GM19467 (cell line): ENCODE measurements at regions not wholly inside any gene's neighbourhood (a gene's known extent, or its start where the extent isn't known, plus 50 kb on each side); places are given as distances from the start of the nearest gene placed in this dataset.
"Not testable (repeated sequence)": the region's sequence is repeated elsewhere in the genome, so short reads cannot be mapped to it uniquely, and the experiment has no call there.

Source experiments
- ATAC-seq: cut with Tn5 transposase; IDR thresholded peaks from one replicate; pipeline ENCODE4 v1.9.1; 2021; ENCODE audit warnings: mild to moderate bottlenecking, moderate library complexity; ENCODE audit not compliant: unreplicated experiment

DNA sequence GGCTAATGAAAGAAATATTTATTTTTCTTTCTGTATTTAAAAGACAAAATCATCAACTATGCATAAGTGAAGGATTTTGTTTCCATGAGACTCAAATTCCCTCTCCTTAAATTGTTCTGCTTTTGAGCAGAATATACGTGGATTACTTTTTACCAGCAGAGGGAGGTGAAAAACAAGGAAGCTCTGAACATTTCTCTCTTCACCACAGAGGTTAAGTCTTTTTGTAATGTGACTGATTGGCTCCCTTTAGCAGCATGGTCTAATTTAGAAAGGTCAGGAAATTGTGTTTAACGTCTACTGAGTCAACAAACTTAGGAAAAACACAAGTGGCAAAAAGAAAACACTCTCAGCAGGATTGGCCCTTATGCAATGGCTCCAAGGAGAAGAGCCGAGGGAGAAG lies 55.1 kb upstream of the F9 start:
- ATAC-seq: no peak

DNA sequence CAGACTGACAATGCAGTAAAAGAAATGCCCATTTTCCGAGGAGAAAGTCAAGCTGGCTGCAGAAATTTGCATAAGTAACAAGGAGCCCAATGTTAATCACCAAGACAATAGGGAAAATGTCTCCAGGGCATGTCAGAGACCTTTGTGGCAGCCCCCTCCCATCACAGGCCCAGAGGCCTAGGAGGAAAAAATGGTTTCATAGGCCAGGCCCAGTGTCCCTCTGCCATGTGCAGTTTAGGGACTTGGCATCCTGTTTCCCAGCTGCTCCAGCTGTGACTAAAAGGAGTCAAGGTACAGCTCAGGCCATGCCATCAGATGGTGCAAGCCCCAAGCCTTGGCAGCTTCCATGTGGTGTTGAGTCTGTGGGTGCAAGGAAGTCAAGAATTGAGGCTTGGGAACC lies 68.6 kb upstream of the F9 start:
- ATAC-seq: not testable (repeated sequence)

DNA sequence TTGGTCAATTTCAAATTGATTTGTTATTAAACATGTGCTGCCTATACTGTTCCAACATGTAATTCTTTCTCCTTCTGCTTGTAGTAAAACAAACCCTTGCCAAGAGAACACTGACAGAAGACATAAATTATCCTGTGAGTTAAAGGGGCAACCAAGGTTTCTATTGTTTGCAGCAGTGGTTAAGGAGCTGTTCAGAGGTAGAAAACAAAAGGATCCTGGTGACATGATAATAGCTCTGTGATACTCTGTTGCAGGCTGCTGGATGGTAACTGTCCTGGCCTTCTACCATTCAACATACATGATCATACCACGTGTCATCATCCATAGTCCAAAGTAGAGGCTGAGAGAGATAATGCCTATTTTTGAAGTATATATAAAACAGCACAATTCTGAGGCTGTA lies 75.8 kb upstream of the F9 start:
- no peak for ATAC-seq

DNA sequence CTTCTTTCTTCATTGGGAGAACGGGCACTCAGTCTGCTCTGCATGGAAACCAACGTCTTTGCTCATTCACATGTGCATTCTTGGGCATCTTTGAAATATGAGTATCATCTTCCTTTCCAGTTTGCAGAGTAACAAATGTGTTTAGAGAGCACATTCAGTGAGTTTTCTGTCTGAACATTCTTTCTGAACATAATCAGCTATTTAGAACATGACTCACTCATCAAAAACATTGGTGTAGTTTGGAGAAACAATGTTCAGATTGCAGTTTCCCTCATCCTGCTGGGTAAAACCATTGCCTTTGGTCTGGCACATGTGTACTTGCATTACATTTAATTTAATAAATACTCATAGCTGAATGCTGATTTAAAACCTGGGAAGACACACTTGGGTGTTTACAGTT lies 81.5 kb upstream of the F9 start:
- no peak for ATAC-seq

GRCh38 chrX:139446832-139447231 lies 83.7 kb upstream of the F9 start:
- no peak for ATAC-seq

DNA sequence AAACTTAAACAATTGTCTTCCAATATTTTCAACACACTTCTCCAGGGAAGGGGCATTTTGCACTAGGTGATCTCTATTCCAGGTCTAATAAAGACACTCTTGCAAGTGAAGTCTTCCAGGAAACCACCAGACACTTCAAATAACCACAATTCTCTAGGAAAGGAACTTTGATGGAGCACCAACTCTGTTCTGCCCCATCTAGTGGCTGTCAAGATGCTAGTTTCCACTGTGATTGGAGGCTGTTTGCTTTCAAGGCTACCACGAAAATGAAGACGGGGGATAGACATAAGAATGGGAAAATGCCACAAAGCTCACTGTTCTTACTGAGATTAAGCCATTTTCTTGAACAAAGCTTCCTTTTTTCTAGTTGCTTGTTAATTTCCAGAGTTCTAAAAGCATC lies 100.6 kb upstream of the F9 start:
- ATAC-seq: no peak

GRCh38 chrX:139423186-139423585 lies 107.4 kb upstream of the F9 start:
- no peak for ATAC-seq

- ATAC-seq: not testable (repeated sequence)
Observed at GRCh38 chrX:139398258-139398657, 132.3 kb upstream of the F9 start.

DNA sequence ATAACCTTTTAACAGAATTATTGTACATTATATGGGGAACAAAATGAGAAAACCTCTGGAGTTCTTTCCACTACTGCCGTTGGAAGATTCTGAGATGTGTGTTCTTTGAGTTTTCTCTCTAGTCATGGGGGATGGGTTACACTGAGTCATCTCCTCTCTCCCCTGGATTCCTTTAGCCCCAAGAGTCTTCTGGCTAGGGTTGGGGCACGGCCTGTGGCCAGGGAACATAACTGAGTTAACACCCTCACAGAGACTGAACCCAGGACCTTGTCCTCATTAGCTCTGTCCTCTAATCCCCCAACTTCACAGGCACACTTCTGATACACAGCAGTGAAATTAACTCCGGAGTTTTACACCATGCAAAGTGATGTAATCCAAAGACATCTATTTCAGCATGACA lies 142.3 kb upstream of the F9 start:
- no peak for ATAC-seq

- no peak for ATAC-seq
Observed at GRCh38 chrX:139382529-139382928, 148.0 kb upstream of the F9 start.

- not testable (repeated sequence) for ATAC-seq
Observed at GRCh38 chrX:139376547-139376946, 154.0 kb upstream of the F9 start.

DNA sequence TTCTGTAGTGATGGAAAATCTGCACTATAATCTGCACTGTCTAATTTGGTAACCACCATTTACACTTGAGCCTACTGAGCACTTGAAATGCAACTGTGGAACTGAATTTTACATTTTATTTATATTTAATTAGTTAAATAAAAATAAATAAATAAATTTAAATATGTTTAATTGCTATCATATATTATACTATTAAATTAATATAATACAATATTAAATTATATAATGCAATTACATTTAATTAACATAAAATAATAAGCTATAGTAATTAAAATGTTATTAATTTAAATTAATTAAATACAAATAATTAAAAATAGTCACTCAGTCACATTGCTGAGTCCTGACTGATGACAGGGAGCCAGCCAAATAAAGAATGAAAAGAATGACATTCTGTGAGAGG lies 170.2 kb upstream of the F9 start:
- ATAC-seq: no peak

- ATAC-seq: not testable (repeated sequence)
Observed at GRCh38 chrX:139342594-139342991, 187.9 kb upstream of the F9 start.

- ATAC-seq: not testable (repeated sequence)
Observed at GRCh38 chrX:139341855-139342593, 188.5 kb upstream of the F9 start.

DNA sequence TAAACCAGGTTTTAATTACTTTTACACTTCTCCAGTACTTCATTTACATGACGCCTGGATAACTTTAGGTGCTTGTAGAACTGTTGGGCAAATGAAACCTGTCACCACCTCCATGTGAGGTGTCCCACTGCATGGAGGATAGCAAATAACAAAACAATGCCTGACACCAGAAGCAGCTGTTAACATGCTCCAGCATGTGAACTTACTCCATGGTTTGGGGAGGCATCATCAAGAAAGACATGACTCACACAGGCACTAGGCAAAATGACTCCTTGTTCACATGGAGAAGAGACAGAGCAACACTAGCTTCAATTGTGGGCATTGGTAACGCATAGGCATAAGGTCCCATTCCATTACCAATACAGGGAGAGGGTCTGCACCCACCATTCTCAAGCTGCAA lies 198.1 kb upstream of the F9 start:
- no peak for ATAC-seq

- no peak for ATAC-seq
Observed at GRCh38 chrX:139327355-139327754, 203.2 kb upstream of the F9 start.

DNA sequence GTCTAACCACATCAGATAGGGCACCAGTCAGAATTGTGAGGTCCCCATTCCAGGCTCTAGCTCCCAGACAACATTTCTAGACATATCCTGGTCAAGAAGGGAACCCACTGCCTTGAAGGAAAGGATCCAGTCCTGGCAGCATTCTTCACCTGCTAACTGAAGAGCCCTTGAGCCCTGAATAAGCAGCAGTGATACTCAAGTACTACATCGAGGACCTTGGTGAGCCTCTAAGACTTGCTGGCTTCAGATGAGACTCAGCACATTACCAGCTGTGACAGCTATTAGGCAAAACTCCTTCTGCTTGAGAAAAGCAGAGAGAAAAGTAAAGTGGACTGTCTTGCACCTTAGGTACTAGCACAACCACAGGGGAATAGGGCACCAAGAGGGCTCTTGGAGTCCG lies 205.8 kb upstream of the F9 start:
- ATAC-seq: no peak

DNA sequence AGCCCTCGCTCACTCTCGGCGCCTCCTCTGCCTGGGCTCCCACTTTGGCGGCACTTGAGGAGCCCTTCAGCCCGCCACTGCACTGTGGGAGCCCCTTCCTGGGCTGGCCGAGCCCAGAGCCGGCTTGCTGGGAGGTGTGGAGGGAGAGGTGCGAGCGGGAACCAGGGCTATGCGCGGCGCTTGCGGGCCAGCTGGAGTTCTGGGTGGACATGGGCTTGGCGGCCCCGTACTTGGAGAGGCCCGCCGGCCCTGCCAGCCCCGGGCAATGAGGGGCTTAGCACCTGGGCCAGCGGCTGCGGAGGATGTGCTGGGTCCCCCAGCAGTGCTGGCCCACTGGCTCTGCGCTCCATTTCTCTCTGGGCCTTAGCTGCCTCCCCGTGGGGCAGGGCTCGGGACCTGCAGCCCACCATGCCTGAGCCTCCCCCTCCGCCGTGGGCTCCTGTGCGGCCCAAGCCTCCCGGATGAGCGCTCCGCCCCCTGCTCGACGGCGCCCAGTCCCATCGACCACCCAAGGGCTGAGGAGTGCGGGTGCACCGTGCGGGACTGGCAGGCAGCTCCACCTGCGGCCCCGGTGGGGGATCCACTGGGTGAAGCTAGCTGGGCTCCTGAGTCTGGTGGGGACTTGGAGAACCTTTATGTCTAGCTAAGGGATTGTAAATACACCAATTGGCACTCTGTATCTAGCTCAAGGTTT lies 209.7 kb upstream of the F9 start:
- ATAC-seq: not testable (repeated sequence)

GRCh38 chrX:139306675-139307074 lies 223.9 kb upstream of the F9 start:
- ATAC-seq: not testable (repeated sequence)

GRCh38 chrX:139304471-139304870 lies 226.1 kb upstream of the F9 start:
- ATAC-seq: no peak

DNA sequence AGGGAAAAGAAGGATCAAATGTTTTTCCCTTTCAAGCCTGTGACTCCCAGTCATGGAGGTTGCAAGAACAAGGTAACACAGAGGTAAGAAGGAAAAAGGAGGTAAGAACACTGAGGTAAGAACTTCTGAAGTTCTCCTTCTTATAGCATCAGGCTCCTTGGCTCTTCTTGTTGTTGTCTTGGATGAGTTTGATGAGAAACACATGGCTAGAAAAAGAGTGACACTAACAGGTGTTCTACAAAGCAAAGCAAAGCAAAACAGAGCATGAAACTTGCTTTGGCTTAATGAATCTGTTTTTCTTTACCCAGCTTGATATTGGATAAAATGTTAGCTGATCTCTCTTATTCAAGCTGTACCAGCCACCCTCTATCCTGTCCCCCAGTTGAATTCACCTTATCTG lies 231.2 kb upstream of the F9 start:
- ATAC-seq: no peak

DNA sequence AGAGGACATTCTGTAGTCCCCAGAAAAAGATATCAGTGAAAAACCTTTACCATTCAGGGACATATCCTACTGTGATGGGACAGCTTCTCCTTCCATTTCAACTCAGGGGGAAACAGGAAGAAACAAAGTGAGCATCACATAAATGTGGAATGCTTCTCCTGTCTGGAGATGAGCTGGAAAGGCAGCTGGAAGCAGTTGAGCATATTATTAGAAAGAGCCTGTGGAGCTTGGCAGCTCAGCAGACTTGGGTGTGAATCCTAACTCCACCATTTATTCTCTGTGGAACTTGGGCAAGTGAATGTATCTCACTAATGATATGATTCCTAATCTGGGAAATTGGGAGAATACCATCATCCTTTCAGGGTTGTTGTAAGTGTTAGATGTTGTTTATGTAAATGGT lies 232.1 kb upstream of the F9 start:
- no peak for ATAC-seq

- ATAC-seq: no peak
Observed at GRCh38 chrX:139297638-139298037, 232.9 kb upstream of the F9 start.
